ENCODE measurements at regions not wholly inside any gene's neighbourhood (a gene's known extent, or its start where the extent isn't known, plus 50 kb on each side); places are given as distances from the start of the nearest gene placed in this dataset.

GRCh38 chr2:200158647-200159356 is 147.7 kb upstream of the SPATS2L start:
- H3K36me3 ChIP-seq (ENCODE audit: insufficient read depth, low read length) = no peaks in the 10 kb centered on the region
- H2AFZ ChIP-seq (ENCODE audit: low read depth, low read length) = no peak overlapping the region
- ATAC-seq (ENCODE audit: insufficient read depth, low read depth) = no peak

DNA sequence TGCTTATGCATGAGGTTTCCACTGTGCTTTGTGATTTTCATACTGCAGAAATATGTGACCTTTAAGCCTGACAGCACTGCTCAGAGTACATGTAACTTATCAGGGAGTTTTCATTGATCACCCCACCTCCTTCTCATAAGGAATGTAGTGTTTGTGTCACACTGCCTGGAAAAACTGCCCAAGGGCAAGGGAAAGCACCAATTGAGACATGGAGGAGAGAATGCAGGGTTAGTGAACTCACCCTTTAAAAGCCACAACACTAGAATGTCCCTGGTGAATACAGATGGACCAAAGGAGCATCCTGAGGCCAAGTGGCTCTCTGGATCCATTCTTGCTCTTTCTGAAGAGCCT is 147.2 kb upstream of the SPATS2L start:
- TF ChIP-seq CTCF (IDR thresholded peaks at IDR 0.05; ENCODE audit: borderline replicate concordance, extremely low read depth, low read length, poor library complexity, severe bottlenecking) (no peak), EZH2 (IDR thresholded peaks at IDR 0.05; ENCODE audit: borderline replicate concordance, low read depth, low read length, severe bottlenecking) (no peak)

More at GRCh38 chr2:200158647-200159356, 147.7 kb upstream of the SPATS2L start:
- Histone ChIP-seq H3K9ac (ENCODE audit: low read depth, low read length) (no peak overlapping the region), H3K4me2 (ENCODE audit: insufficient read depth, low read length) (no peak overlapping the region), H3K27ac (ENCODE audit: low read length) (no peak overlapping the region), H3K79me2 (ENCODE audit: insufficient read depth, low read length) (no peaks in the 10 kb centered on the region), H3K4me1 (ENCODE audit: insufficient read depth, low read length) (no peaks in the 10 kb centered on the region), H3K9me3 (ENCODE audit: insufficient read depth, low read length, severe bottlenecking) (no peaks in the 10 kb centered on the region), H3K27me3 (ENCODE audit: insufficient read depth, low read length, poor library complexity) (peaks cover 3% of the 10 kb centered on the region), H4K20me1 (ENCODE audit: insufficient read depth, low read length) (no peaks in the 10 kb centered on the region), H3K4me3 (ENCODE audit: low read depth in 1 of 2, low read length in 2 of 2) (no peak overlapping the region)
- no peak for DNase-seq
- TF ChIP-seq EZH2 (IDR thresholded peaks at IDR 0.05; ENCODE audit: borderline replicate concordance, low read depth, low read length, severe bottlenecking) (no peak), CTCF (IDR thresholded peaks at IDR 0.05; ENCODE audit: borderline replicate concordance, extremely low read depth, low read length, poor library complexity, severe bottlenecking) (no peak)

DNA sequence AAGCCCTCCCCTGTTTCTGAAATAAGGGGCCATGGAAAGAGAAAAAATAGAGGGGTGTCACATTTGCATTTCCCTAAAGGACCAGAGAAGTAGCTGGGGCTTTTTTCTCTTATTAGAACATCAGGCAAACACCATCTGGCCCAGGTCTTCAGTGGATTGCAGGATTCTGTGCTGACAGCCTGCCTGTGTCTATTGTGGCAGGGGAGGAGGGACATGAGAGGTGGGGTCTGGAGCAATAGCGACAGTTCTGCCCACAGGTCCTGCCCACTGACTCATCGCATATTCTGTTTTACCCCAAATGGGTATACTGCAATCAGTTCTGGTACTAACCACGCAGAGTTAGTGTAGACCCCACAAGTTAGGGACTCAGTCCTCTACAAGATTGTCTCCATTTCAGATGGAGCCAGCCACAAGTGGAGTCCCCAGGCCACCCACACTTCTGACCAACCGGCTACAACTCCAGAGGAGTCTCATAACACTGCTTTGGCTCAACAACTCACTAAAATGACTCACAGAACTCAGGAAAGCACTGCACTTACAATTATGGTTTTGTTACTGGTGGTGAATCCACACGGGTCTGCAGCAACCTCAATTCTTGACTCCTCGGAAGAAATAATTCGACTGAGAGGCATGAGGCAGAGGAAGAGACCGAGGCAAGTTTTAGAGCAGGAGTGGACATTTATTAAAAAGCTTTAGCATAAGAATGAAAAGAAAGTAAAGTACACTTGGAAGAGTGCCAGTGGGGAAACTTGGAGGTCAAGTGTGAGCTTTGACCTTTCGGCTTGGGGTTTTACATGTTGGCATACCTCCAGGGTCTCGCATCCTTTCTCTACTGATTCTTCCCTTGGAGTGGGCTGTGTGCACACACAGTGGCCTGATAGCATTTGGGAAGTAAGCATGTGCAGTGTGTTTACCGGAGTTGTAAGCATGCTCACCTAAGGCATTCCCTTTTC is 146.4 kb upstream of the SPATS2L start:
- Histone ChIP-seq H3K4me1 (ENCODE audit: insufficient read depth, low read length) (no peaks in the 10 kb centered on the region), H3K27ac (ENCODE audit: low read length) (no peak overlapping the region), H3K4me2 (ENCODE audit: insufficient read depth, low read length) (no peak overlapping the region), H3K9ac (ENCODE audit: low read depth, low read length) (no peak overlapping the region), H4K20me1 (ENCODE audit: insufficient read depth, low read length) (no peaks in the 10 kb centered on the region), H2AFZ (ENCODE audit: low read depth, low read length) (no peak overlapping the region), H3K36me3 (ENCODE audit: insufficient read depth, low read length) (no peaks in the 10 kb centered on the region), H3K79me2 (ENCODE audit: insufficient read depth, low read length) (no peaks in the 10 kb centered on the region), H3K4me3 (ENCODE audit: low read depth in 1 of 2, low read length in 2 of 2) (no peak overlapping the region), H3K9me3 (ENCODE audit: insufficient read depth, low read length, severe bottlenecking) (no peaks in the 10 kb centered on the region), H3K27me3 (ENCODE audit: insufficient read depth, low read length, poor library complexity) (peaks cover 3% of the 10 kb centered on the region)
- TF ChIP-seq EZH2 (IDR thresholded peaks at IDR 0.05; ENCODE audit: borderline replicate concordance, low read depth, low read length, severe bottlenecking) (no peak), CTCF (IDR thresholded peaks at IDR 0.05; ENCODE audit: borderline replicate concordance, extremely low read depth, low read length, poor library complexity, severe bottlenecking) (no peak)
- ATAC-seq (ENCODE audit: insufficient read depth, low read depth) = no peak
- DNase-seq = no peak

More for the DNA sequence above, 147.2 kb upstream of the SPATS2L start:
- DNase-seq = no peak
- H3K79me2 ChIP-seq (ENCODE audit: insufficient read depth, low read length) = no peaks in the 10 kb centered on the region
- no peak overlapping the region for H3K9ac ChIP-seq (ENCODE audit: low read depth, low read length)
- H3K27me3 ChIP-seq (ENCODE audit: insufficient read depth, low read length, poor library complexity) = peaks cover 3% of the 10 kb centered on the region
- no peak overlapping the region for H3K4me2 ChIP-seq (ENCODE audit: insufficient read depth, low read length)
- no peaks in the 10 kb centered on the region for H3K9me3 ChIP-seq (ENCODE audit: insufficient read depth, low read length, severe bottlenecking)
- no peaks in the 10 kb centered on the region for H3K4me1 ChIP-seq (ENCODE audit: insufficient read depth, low read length)
- H3K36me3 ChIP-seq (ENCODE audit: insufficient read depth, low read length) = no peaks in the 10 kb centered on the region
- H3K27ac ChIP-seq (ENCODE audit: low read length) = no peak overlapping the region
- H2AFZ ChIP-seq (ENCODE audit: low read depth, low read length) = no peak overlapping the region
- no peaks in the 10 kb centered on the region for H4K20me1 ChIP-seq (ENCODE audit: insufficient read depth, low read length)
- H3K4me3 ChIP-seq (ENCODE audit: low read depth in 1 of 2, low read length in 2 of 2) = no peak overlapping the region
- no peak for ATAC-seq (ENCODE audit: insufficient read depth, low read depth)

All from DND-41 (cell line).